OCI-M1 (cell line): ENCODE measurements at regions not wholly inside any gene's neighbourhood (a gene's known extent, or its start where the extent isn't known, plus 50 kb on each side); places are given as distances from the start of the nearest gene placed in this dataset.

Source experiments
- DNase-seq: peaks from one replicate; lab custom pipeline; 2025; lab: John Stamatoyannopoulos, UW

GRCh38 chr3:127349501-127350171 lies 61.8 kb upstream of the PRR20G start:
- no peak for DNase-seq

DNA sequence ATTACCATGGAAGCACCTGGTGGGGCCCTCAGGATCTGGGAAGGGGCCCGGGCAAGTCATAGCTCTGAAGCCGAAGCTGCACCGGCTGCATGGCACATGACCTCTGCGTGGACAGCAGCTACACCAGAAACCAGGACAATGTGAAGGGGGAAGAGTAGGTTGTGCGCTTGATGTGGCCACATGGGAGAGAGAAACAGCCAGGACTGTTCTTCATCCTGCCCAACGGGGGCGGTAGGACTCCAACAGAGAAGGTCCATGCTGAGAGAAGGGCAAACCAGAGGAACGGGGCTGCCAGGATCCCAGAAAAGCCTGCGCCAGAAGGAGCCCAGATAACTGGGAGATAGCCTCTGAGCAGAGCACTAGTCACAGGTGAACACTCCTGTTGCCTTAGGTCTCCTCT lies 54.9 kb upstream of the PRR20G start:
- no peak for DNase-seq

DNA sequence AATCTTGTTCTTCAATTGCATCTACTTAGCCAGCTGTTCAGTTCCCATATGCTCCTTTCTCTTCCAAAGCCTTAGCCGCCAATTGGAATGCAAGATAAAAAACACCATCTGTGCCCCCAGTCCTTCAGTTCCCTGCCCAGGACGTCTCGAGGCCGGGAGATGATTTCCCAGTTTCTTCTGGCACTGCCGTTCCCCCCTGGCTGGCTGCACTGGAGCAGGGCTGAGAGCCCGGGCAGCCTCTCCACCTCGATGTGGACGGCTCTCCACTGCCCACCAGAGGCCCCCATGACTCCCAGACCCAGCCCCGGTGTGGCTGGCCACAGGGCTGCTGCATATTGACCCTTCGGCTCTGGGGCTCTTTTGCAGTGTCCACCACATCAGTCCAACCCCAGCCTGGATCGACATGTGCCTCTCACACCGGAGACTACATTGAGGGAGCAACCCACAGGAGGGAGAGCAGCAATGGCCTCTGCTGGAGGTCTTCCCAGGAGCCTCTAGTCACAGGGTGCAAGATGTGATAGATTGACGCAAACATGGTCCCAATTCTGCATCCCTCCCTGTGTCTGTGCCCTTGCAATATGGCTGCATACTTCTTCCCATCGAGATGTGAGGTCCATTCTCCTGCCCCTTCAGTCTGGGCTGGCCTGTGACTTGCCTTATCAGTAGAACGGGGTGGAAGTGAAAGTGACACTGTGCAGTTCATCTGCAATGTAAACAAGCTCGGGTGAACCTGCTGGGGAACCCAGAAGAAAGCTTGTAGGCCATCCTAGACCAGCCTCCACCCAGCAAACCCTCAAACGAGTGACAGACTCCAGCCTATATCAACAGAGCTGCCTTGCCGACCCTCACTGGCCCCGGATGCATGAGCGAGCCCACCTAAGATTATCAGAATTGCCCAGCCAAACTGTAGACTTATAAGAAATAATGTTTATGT lies 52.3 kb upstream of the PRR20G start:
- peak; percentile 9 for DNase-seq

- DNase-seq: no peak
Observed at GRCh38 chr3:127339016-127339415, 51.2 kb upstream of the PRR20G start.

DNA sequence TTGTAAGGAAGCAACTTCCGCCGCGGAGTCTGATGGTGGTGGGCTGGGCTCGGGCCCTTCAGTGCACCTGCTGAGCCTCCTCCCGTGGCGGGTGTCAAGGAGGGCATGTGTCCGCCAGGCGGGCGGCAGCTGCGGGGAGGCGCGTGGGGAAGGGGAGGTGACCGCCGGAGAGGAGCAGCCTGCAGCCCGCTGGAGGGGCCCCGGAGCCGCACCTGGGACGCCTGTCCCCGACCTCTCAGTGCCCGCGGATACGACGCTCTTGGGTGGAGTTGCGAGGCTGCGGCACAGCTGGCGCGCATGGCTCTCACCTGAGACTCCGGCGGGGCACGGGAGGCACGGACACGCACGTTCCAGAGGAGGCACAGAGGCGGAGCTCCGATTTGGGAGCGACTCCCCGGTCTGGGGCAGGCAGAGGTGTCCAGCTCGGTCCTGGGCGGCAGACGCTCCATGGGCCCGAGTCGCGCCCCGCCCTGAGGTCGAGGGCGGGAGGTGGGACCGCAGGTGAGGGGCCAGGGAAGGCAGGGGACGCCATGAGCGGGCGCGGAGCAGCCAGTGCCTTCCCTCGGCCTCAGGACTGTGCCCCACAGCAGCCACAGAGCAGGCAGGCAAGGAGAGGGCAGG lies 50.2 kb upstream of the PRR20G start:
- DNase-seq: no peak
